ENCODE measurements at regions not wholly inside any gene's neighbourhood (a gene's known extent, or its start where the extent isn't known, plus 50 kb on each side); places are given as distances from the start of the nearest gene placed in this dataset.
"Not testable (repeated sequence)": the region's sequence is repeated elsewhere in the genome, so short reads cannot be mapped to it uniquely, and the experiment has no call there.

- DNase-seq: no peak
Observed at GRCh38 chr1:112855152-112855828, 100.7 kb downstream of the SLC16A1 start.

- DNase-seq: not testable (repeated sequence)
Observed at GRCh38 chr1:112854368-112854984, 101.5 kb downstream of the SLC16A1 start.

GRCh38 chr1:112853915-112854314, 102.1 kb downstream of the SLC16A1 start:
- not testable (repeated sequence) for DNase-seq

- no peak for DNase-seq
Observed at GRCh38 chr1:112852934-112853333, 103.1 kb downstream of the SLC16A1 start.

GRCh38 chr1:112852276-112852675, 103.7 kb downstream of the SLC16A1 start:
- no peak for DNase-seq

- DNase-seq: no peak
Observed at GRCh38 chr1:112850034-112850757, 105.8 kb downstream of the SLC16A1 start.

- peak; percentile 29 for DNase-seq
Observed at GRCh38 chr1:112849425-112850033, 106.5 kb downstream of the SLC16A1 start.

- DNase-seq: no peak
Observed at GRCh38 chr1:112841825-112842224, 114.2 kb downstream of the SLC16A1 start.

- DNase-seq: no peak
Observed at GRCh38 chr1:112840631-112841624, 115.1 kb downstream of the SLC16A1 start.

- no peak for DNase-seq
Observed at GRCh38 chr1:112836642-112837041, 119.4 kb downstream of the SLC16A1 start.

- no peak for DNase-seq
Observed at GRCh38 chr1:112833806-112834205, 118.7 kb upstream of the PPM1J start.

- DNase-seq: not testable (repeated sequence)
Observed at GRCh38 chr1:112832259-112832658, 117.1 kb upstream of the PPM1J start.

GRCh38 chr1:112829691-112830090, 114.6 kb upstream of the PPM1J start:
- DNase-seq: not testable (repeated sequence)

- DNase-seq: no peak
Observed at GRCh38 chr1:112828716-112829115, 113.6 kb upstream of the PPM1J start.

- not testable (repeated sequence) for DNase-seq
Observed at GRCh38 chr1:112827391-112827790, 112.3 kb upstream of the PPM1J start.

- DNase-seq: peak; percentile 42
Observed at GRCh38 chr1:112826217-112826944, 111.2 kb upstream of the PPM1J start.

- DNase-seq: not testable (repeated sequence)
Observed at GRCh38 chr1:112825563-112826216, 110.6 kb upstream of the PPM1J start.

- not testable (repeated sequence) for DNase-seq
Observed at GRCh38 chr1:112825075-112825474, 109.9 kb upstream of the PPM1J start.

- DNase-seq: not testable (repeated sequence)
Observed at GRCh38 chr1:112821307-112822063, 106.4 kb upstream of the PPM1J start.

Measured in hematopoietic multipotent progenitor cell treated with erythropoietin and hydrocortisone succinate and interleukin-3 and kit ligand, for 6 days (in vitro differentiated cells).